Activated CD8-positive, alpha-beta T cell treated with anti-CD3 and anti-CD28 coated beads for 36 hours (primary cell): ENCODE measurements at regions not wholly inside any gene's neighbourhood (a gene's known extent, or its start where the extent isn't known, plus 50 kb on each side); places are given as distances from the start of the nearest gene placed in this dataset.

Experiments
- ATAC-seq: fragments of 200-7000 bp; cut with Tn5 transposase; one replicate; pipeline ENCODE4 v1.10.0; 2021; ENCODE audit warnings: mild to moderate bottlenecking, moderate library complexity
- CTCF ChIA-PET: fragments of 350-600 bp; sonication (Branson Sonifier 250); formaldehyde crosslinking; loops from one replicate; lab custom pipeline; 2021; ENCODE audit warnings: antibody characterized with exemption; lab: Charles Lee
- POLR2A ChIA-PET: fragments of 350-600 bp; sonication (Branson Sonifier 250); formaldehyde crosslinking; loops from one replicate; lab custom pipeline; 2021; ENCODE audit warnings: antibody characterized with exemption; lab: Charles Lee
- DNase-seq: peaks from one replicate; pipeline ENCODE4 v3.0.0-alpha.2; 2020
- H3K27ac Mint-ChIP-seq: one replicate; pipeline ENCODE4 v1.8.0; 2021; ENCODE audit warnings: mild to moderate bottlenecking, mixed read lengths
- H3K27me3 Mint-ChIP-seq: one replicate; pipeline ENCODE4 v1.8.0; 2021; ENCODE audit warnings: mixed read lengths
- H3K36me3 Mint-ChIP-seq: one replicate; pipeline ENCODE4 v1.8.0; 2021; ENCODE audit warnings: low read depth, mixed read lengths
- H3K4me1 Mint-ChIP-seq: one replicate; pipeline ENCODE4 v1.8.0; 2021; ENCODE audit warnings: low read depth, mixed read lengths
- H3K4me3 Mint-ChIP-seq: one replicate; pipeline ENCODE4 v1.8.0; 2021; ENCODE audit warnings: mild to moderate bottlenecking, moderate library complexity, mixed read lengths
- H3K9me3 Mint-ChIP-seq: one replicate; pipeline ENCODE4 v1.8.0; 2021; ENCODE audit warnings: mixed read lengths
- intact Hi-C: fragments of 100-400 bp; cut with micrococcal nuclease; formaldehyde crosslinking; loops from one replicate; pipeline ENCODE4 v1.10.0; 2022
- TF ChIP-seq, protein P1 (sequence below): fragments of 200-600 bp; IDR thresholded peaks from one replicate; pipeline ENCODE4 v1.8.0; 2022; ENCODE audit warnings: antibody characterized with exemption, mild to moderate bottlenecking

DNA sequence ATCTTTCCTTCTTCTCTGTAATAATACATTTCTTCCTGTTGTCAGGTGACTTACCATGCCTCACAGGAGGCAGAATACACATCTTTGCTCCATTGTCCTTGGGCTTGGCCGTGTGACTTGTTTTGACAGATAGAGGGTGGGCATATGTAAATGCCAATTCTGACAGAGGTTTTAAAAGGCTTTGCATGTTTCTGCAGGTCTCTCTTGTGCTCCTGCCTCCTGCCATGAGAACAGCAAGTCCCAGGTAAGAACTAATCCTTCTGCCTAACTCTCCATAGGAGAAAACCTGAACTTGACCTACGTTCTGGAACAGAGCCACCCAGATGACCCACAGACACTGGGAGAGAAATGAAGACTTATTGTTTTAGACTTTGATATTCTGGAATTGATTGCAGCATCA is 88.7 kb upstream of the TNFSF11 start:
- no peak for ATAC-seq
- no peaks in the 10 kb centered on the region for H3K9me3 Mint-ChIP-seq
- CTCF ChIA-PET, result no interaction called here
- no peak for DNase-seq
- intact Hi-C loops, result no loop called here
- no peak overlapping the region for H3K27ac Mint-ChIP-seq
- no peak overlapping the region for H3K4me3 Mint-ChIP-seq
- H3K27me3 Mint-ChIP-seq, result no peaks in the 10 kb centered on the region
- peaks cover 6% of the 10 kb centered on the region for H3K36me3 Mint-ChIP-seq
- POLR2A ChIA-PET, result no interaction called here
- TF ChIP-seq, protein P1, sequence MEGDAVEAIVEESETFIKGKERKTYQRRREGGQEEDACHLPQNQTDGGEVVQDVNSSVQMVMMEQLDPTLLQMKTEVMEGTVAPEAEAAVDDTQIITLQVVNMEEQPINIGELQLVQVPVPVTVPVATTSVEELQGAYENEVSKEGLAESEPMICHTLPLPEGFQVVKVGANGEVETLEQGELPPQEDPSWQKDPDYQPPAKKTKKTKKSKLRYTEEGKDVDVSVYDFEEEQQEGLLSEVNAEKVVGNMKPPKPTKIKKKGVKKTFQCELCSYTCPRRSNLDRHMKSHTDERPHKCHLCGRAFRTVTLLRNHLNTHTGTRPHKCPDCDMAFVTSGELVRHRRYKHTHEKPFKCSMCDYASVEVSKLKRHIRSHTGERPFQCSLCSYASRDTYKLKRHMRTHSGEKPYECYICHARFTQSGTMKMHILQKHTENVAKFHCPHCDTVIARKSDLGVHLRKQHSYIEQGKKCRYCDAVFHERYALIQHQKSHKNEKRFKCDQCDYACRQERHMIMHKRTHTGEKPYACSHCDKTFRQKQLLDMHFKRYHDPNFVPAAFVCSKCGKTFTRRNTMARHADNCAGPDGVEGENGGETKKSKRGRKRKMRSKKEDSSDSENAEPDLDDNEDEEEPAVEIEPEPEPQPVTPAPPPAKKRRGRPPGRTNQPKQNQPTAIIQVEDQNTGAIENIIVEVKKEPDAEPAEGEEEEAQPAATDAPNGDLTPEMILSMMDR, result no peak
- no peaks in the 10 kb centered on the region for H3K4me1 Mint-ChIP-seq

DNA sequence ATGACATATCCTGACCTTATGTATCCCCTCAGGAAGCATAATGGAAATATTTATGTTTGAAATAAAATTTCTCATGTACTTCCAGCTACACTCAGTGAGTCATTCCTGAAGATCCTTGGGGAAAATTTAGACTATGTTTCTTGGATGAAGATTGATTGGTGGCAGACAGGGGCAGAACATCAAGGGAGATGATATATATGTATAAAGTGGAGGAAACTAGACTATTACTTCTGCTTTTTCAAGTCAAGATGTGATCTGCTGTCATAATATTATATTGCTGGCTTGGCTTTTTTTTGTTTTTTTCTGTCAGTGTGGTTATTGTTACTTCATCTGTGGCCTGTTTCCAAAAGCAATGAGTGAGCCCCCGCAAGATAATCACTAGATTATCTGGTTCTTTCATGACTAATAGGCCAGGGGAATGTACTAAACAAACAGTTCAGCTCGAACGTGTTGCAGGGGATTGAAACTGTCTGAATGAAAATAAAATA is 87.2 kb upstream of the TNFSF11 start:
- Mint-ChIP-seq H3K9me3 (no peaks in the 10 kb centered on the region), H3K4me3 (no peak overlapping the region), H3K4me1 (no peaks in the 10 kb centered on the region), H3K27me3 (no peaks in the 10 kb centered on the region), H3K27ac (no peak overlapping the region), H3K36me3 (peaks cover 6% of the 10 kb centered on the region)
- DNase-seq, result no peak
- no peak for ATAC-seq
- intact Hi-C loops, result no loop called here
- TF ChIP-seq, protein P1, result no peak
- POLR2A ChIA-PET, result no interaction called here
- CTCF ChIA-PET, result interaction anchor here (1.6 kb wide), 1 partner anchor 9 kb away, joined by 6 read pairs; no protein-coding TSS in a partner anchor

DNA sequence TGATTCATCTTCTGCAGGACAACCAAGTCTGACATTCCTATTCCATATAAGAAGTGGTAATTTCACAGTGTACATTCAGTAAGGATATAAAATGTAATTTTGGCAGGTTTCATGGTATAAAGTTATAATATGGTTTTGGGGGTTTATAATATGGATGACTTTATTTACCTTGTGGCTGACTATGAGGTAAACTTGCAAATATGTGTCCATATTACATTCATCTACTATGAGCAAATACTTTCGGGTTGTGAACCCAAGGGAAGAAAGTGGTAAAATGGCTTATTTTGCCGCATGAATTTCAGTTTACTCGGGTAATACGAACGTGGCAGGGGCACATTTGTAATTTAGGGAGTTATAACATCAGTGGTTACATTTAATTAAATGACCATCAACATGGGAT is 86.7 kb upstream of the TNFSF11 start:
- no peaks in the 10 kb centered on the region for H3K27me3 Mint-ChIP-seq
- H3K36me3 Mint-ChIP-seq, result peaks cover 6% of the 10 kb centered on the region
- TF ChIP-seq, protein P1, result no peak
- POLR2A ChIA-PET, result no interaction called here
- no peak for ATAC-seq
- no peak overlapping the region for H3K4me3 Mint-ChIP-seq
- no peaks in the 10 kb centered on the region for H3K4me1 Mint-ChIP-seq
- no peak overlapping the region for H3K27ac Mint-ChIP-seq
- H3K9me3 Mint-ChIP-seq, result no peaks in the 10 kb centered on the region
- CTCF ChIA-PET, result interaction anchor here (1.6 kb wide), 1 partner anchor 9 kb away, joined by 6 read pairs; no protein-coding TSS in a partner anchor
- intact Hi-C loops, result no loop called here
- no peak for DNase-seq

DNA sequence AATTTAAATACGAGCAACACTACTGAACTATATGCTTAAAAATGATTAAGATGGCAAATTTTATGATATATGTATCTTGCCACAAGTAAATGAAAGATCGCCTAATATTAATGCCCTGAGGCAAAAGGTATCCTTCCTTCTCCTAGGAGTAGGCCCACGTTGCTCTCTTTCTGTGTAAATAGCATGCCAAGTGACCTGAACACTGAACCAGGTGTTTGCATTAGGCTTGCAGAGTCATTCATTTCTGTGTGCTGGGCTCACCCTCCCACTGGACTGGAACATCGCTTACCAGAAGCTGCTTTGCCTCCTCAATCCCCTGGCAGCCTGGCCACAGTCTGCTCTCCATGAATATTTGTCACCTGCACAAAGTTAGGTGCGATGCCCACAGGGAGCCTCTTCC is 83.3 kb upstream of the TNFSF11 start:
- Mint-ChIP-seq H3K4me3 (no peak overlapping the region), H3K9me3 (no peaks in the 10 kb centered on the region), H3K4me1 (peaks cover 19% of the 10 kb centered on the region), H3K27ac (no peak overlapping the region), H3K27me3 (no peaks in the 10 kb centered on the region), H3K36me3 (peaks cover 1% of the 10 kb centered on the region)
- TF ChIP-seq, protein P1, result no peak
- ChIA-PET POLR2A (no interaction called here), CTCF (no interaction called here)
- ATAC-seq (no peak), DNase-seq (no peak)
- intact Hi-C loops, result no loop called here

DNA sequence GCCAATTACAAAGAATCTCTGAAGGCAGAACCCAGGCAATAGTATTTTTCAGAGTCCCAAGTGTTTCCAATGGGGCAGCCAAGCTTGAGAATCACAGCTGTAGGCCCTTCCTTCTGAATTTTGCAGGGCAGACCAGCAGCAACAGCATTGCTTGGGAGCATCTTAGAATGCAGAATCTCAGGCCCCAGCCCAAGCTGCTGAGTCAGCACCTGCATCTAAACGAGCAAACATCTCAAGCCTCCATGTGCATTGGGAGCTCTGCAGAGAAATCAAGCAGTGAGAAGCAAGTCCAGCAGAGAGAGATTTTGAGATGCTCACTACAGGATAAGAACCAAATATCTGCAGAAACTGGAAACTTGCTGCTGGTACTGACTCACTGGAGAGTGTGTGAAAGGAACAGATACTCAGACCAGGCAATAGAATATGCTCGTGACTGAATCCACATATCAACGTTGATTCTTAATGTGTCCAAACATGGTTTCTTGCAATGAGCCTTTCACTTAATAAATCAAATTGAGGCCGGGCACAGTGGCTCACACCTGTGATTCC is 81.5 kb upstream of the TNFSF11 start:
- TF ChIP-seq, protein P1, result no peak
- Mint-ChIP-seq H3K36me3 (no peaks in the 10 kb centered on the region), H3K4me3 (no peak overlapping the region), H3K4me1 (peaks cover 33% of the 10 kb centered on the region), H3K9me3 (peaks cover 2% of the 10 kb centered on the region), H3K27ac (no peak overlapping the region), H3K27me3 (no peaks in the 10 kb centered on the region)
- CTCF ChIA-PET, result interaction anchor here (1.2 kb wide), 1 partner anchor 14 kb away, joined by 4 read pairs; no protein-coding TSS in a partner anchor
- POLR2A ChIA-PET, result interaction anchor here (1.0 kb wide), 1 partner anchor 10 kb away, joined by 3 read pairs; no protein-coding TSS in a partner anchor
- ATAC-seq, result no peak
- DNase-seq, result no peak
- intact Hi-C loops, result no loop called here
